ENCODE measurements at regions not wholly inside any gene's neighbourhood (a gene's known extent, or its start where the extent isn't known, plus 50 kb on each side); places are given as distances from the start of the nearest gene placed in this dataset.

- no peak overlapping the region for H2AFZ ChIP-seq (ENCODE audit: low read depth, low read length)
- no TSS peak for BruUV-seq (replicated peaks)
- H3K4me3 ChIP-seq: no peak overlapping the region
- no peak overlapping the region for H3K27ac ChIP-seq (ENCODE audit: extremely low read depth, low read depth, low read length)
- H3K79me2 ChIP-seq (ENCODE audit: control insufficient read depth, insufficient read depth, low read length): no peaks in the 10 kb centered on the region
- H3K27me3 ChIP-seq (ENCODE audit: control insufficient read depth in 2 of 2, insufficient read depth in 2 of 2, low read length in 2 of 2): no peaks in the 10 kb centered on the region
- ChIA-PET POLR2A (interaction anchor here (0.6 kb wide), 1 partner anchor 1408 kb away, joined by 3 read pairs; no protein-coding TSS in a partner anchor), CTCF (ENCODE audit: low intra/inter-chr PET ratio) (no interaction called here)
- intact Hi-C loops (cut with micrococcal nuclease) (no loop called here), in situ Hi-C loops (cut with MboI) (no loop called here)
- ATAC-seq: no peak
- 0% methylated on average over 2 of the region's 2 CpGs for WGBS (ENCODE audit: insufficient coverage, low coverage, missing lambda C conversion rate)
- no peaks in the 10 kb centered on the region for H3K9me3 ChIP-seq (replicated peaks; ENCODE audit: control insufficient read depth, insufficient read depth, low read depth, low read length)
- H3K9me1 ChIP-seq (ENCODE audit: control insufficient read depth, insufficient read depth, low read length): no peaks in the 10 kb centered on the region
- no peak for DNase-seq (ENCODE audit: extremely low read depth in 1 of 4, low spot score in 3 of 4)
- H3K4me1 ChIP-seq (replicated peaks in 1 of 2; ENCODE audit: control insufficient read depth in 2 of 2, insufficient read depth in 2 of 2, low read length in 2 of 2): no peaks in the 10 kb centered on the region
- no peak overlapping the region for H3K9ac ChIP-seq (ENCODE audit: insufficient read depth in 1 of 2, low read depth in 2 of 2, low read length in 2 of 2)
- TF ChIP-seq HDAC3 (IDR thresholded peaks at IDR 0.05; ENCODE audit: borderline replicate concordance, partially characterized antibody): no peak
- H3K4me2 ChIP-seq (ENCODE audit: insufficient read depth, low read length): no peak overlapping the region
- FAIRE-seq: no peak
- no peaks in the 10 kb centered on the region for H4K20me1 ChIP-seq (replicated peaks; ENCODE audit: control insufficient read depth, insufficient read depth, low read length)
- H3K36me3 ChIP-seq (ENCODE audit: control insufficient read depth, insufficient read depth, low read length): no peaks in the 10 kb centered on the region
Measured at GRCh38 chr3:28042095-28042635, 199.3 kb upstream of the CMC1 start.

- intact Hi-C loops (cut with micrococcal nuclease): no loop called here
- BruUV-seq (replicated peaks): no TSS peak
- TF ChIP-seq ZNF212 (CRISPR knock-in tag; IDR thresholded peaks at IDR 0.05) (no peak), SMAD1 (IDR thresholded peaks at IDR 0.05; ENCODE audit: low read depth, low read length, partially characterized antibody) (no peak), CTCF (IDR thresholded peaks at IDR 0.05 in 2 of 3, conservative IDR thresholded peaks at IDR 0.05 in 1 of 3; ENCODE audit: insufficient read depth in 2 of 3, low read depth in 1 of 3, low read length in 3 of 3) (no peak), HMGN3 (IDR thresholded peaks at IDR 0.05; ENCODE audit: borderline replicate concordance, extremely low read depth, insufficient read length, low read depth, low read length) (no peak), MAFF (IDR thresholded peaks at IDR 0.05; ENCODE audit: low read length) (no peak), RFX5 (IDR thresholded peaks at IDR 0.05; ENCODE audit: low read depth, low read length) (no peak), SREBF2 (CRISPR knock-in tag; IDR thresholded peaks at IDR 0.05) (no peak), HES1 (IDR thresholded peaks at IDR 0.05; ENCODE audit: low read depth) (no peak), PKNOX1 (IDR thresholded peaks at IDR 0.05) (no peak), NFRKB (IDR thresholded peaks at IDR 0.05; ENCODE audit: low read depth) (no peak), KDM1A (IDR thresholded peaks at IDR 0.05) (no peak), EGR1 (conservative IDR thresholded peaks at IDR 0.05) (no peak), U2AF1 (optimal IDR thresholded peaks at IDR 0.05; ENCODE audit: low read depth, low read length) (no peak)
Measured at GRCh38 chr3:28042707-28043106, 198.7 kb upstream of the CMC1 start.

More at GRCh38 chr3:28042707-28043106, 198.7 kb upstream of the CMC1 start:
- CTCF ChIA-PET (ENCODE audit: low intra/inter-chr PET ratio): no interaction called here
- H3K27me3 ChIP-seq (ENCODE audit: control insufficient read depth in 2 of 2, insufficient read depth in 2 of 2, low read length in 2 of 2): no peaks in the 10 kb centered on the region
- POLR2A ChIA-PET: no interaction called here
- H3K79me2 ChIP-seq (ENCODE audit: control insufficient read depth, insufficient read depth, low read length): no peaks in the 10 kb centered on the region
- in situ Hi-C loops (cut with MboI): no loop called here
- H3K4me2 ChIP-seq (ENCODE audit: insufficient read depth, low read length): no peak overlapping the region
- DNase-seq (ENCODE audit: extremely low read depth in 1 of 4, low spot score in 3 of 4) (no peak), ATAC-seq (no peak), FAIRE-seq (no peak)
- H3K36me3 ChIP-seq (ENCODE audit: control insufficient read depth, insufficient read depth, low read length): no peaks in the 10 kb centered on the region
- no peaks in the 10 kb centered on the region for H4K20me1 ChIP-seq (replicated peaks; ENCODE audit: control insufficient read depth, insufficient read depth, low read length)
- no peaks in the 10 kb centered on the region for H3K9me3 ChIP-seq (replicated peaks; ENCODE audit: control insufficient read depth, insufficient read depth, low read depth, low read length)
- no peak overlapping the region for H3K4me3 ChIP-seq
- no peak overlapping the region for H3K9ac ChIP-seq (ENCODE audit: insufficient read depth in 1 of 2, low read depth in 2 of 2, low read length in 2 of 2)
- no peaks in the 10 kb centered on the region for H3K4me1 ChIP-seq (replicated peaks in 1 of 2; ENCODE audit: control insufficient read depth in 2 of 2, insufficient read depth in 2 of 2, low read length in 2 of 2)
- no peak overlapping the region for H3K27ac ChIP-seq (ENCODE audit: extremely low read depth, low read depth, low read length)
- no peaks in the 10 kb centered on the region for H3K9me1 ChIP-seq (ENCODE audit: control insufficient read depth, insufficient read depth, low read length)
- H2AFZ ChIP-seq (ENCODE audit: low read depth, low read length): no peak overlapping the region
- 0% methylated on average over 1 of the region's 1 CpG for WGBS (ENCODE audit: insufficient coverage, low coverage, missing lambda C conversion rate)

Measured in K562 (cell line).